ENCODE measurements at regions not wholly inside any gene's neighbourhood (a gene's known extent, or its start where the extent isn't known, plus 50 kb on each side); places are given as distances from the start of the nearest gene placed in this dataset.

GRCh38 chr14:80428171-80428570 is 216.9 kb upstream of the DIO2 start:
- no peak for TF ChIP-seq CTCF (IDR thresholded peaks at IDR 0.05)
- intact Hi-C loops (cut with DNase I, micrococcal nuclease), result no loop called here
- H3K4me1 ChIP-seq (ENCODE audit: low read depth), result no peaks in the 10 kb centered on the region

GRCh38 chr14:80427101-80427500 is 215.8 kb upstream of the DIO2 start:
- Histone ChIP-seq H3K9me3 (no peaks in the 10 kb centered on the region), H3K36me3 (ENCODE audit: low read depth) (no peaks in the 10 kb centered on the region), H3K4me1 (ENCODE audit: low read depth) (no peaks in the 10 kb centered on the region), H3K4me3 (no peak overlapping the region)
- no peak for ATAC-seq
- intact Hi-C loops (cut with DNase I, micrococcal nuclease), result no loop called here
- no peak for DNase-seq
- no peak for TF ChIP-seq CTCF (IDR thresholded peaks at IDR 0.05)

More at GRCh38 chr14:80428171-80428570, 216.9 kb upstream of the DIO2 start:
- H3K36me3 ChIP-seq (ENCODE audit: low read depth), result no peaks in the 10 kb centered on the region
- no peaks in the 10 kb centered on the region for H3K9me3 ChIP-seq
- no peak for DNase-seq
- no peak for ATAC-seq
- no peak overlapping the region for H3K4me3 ChIP-seq

GRCh38 chr14:80426683-80427082 is 215.4 kb upstream of the DIO2 start:
- H3K4me1 ChIP-seq (ENCODE audit: low read depth), result no peaks in the 10 kb centered on the region
- no peak overlapping the region for H3K4me3 ChIP-seq
- no peaks in the 10 kb centered on the region for H3K9me3 ChIP-seq
- DNase-seq, result no peak
- no peak for ATAC-seq
- H3K36me3 ChIP-seq (ENCODE audit: low read depth), result no peaks in the 10 kb centered on the region
- no peak for TF ChIP-seq CTCF (IDR thresholded peaks at IDR 0.05)
- intact Hi-C loops (cut with DNase I, micrococcal nuclease), result no loop called here

GRCh38 chr14:80425686-80426085 is 214.4 kb upstream of the DIO2 start:
- DNase-seq, result no peak
- intact Hi-C loops (cut with DNase I, micrococcal nuclease), result no loop called here
- no peaks in the 10 kb centered on the region for H3K36me3 ChIP-seq (ENCODE audit: low read depth)
- no peak for ATAC-seq
- H3K4me3 ChIP-seq, result no peak overlapping the region
- H3K4me1 ChIP-seq (ENCODE audit: low read depth), result no peaks in the 10 kb centered on the region
- H3K9me3 ChIP-seq, result no peaks in the 10 kb centered on the region
- TF ChIP-seq CTCF (IDR thresholded peaks at IDR 0.05), result no peak

GRCh38 chr14:80419769-80420168 is 208.5 kb upstream of the DIO2 start:
- Histone ChIP-seq H3K36me3 (ENCODE audit: low read depth) (no peaks in the 10 kb centered on the region), H3K9me3 (no peaks in the 10 kb centered on the region), H3K4me1 (ENCODE audit: low read depth) (no peaks in the 10 kb centered on the region), H3K4me3 (no peak overlapping the region)
- DNase-seq (no peak), ATAC-seq (no peak)
- intact Hi-C loops (cut with DNase I, micrococcal nuclease), result no loop called here
- no peak for TF ChIP-seq CTCF (IDR thresholded peaks at IDR 0.05)

- intact Hi-C loops (cut with DNase I, micrococcal nuclease), result no loop called here
- Histone ChIP-seq H3K9me3 (no peaks in the 10 kb centered on the region), H3K36me3 (ENCODE audit: low read depth) (no peaks in the 10 kb centered on the region), H3K4me1 (ENCODE audit: low read depth) (no peaks in the 10 kb centered on the region), H3K4me3 (no peak overlapping the region)
- TF ChIP-seq CTCF (IDR thresholded peaks at IDR 0.05), result no peak
- no peak for DNase-seq
- peak; percentile 32 for ATAC-seq
Measured at GRCh38 chr14:80419345-80419744, 208.0 kb upstream of the DIO2 start.
